HG03039 (cell line): ENCODE measurements at regions not wholly inside any gene's neighbourhood (a gene's known extent, or its start where the extent isn't known, plus 50 kb on each side); places are given as distances from the start of the nearest gene placed in this dataset.
"Not testable (repeated sequence)": the region's sequence is repeated elsewhere in the genome, so short reads cannot be mapped to it uniquely, and the experiment has no call there.

Source experiments
- ATAC-seq: cut with Tn5 transposase; IDR thresholded peaks from one replicate; pipeline ENCODE4 v1.9.1; 2021; ENCODE audit warnings: mild to moderate bottlenecking, moderate library complexity; ENCODE audit not compliant: unreplicated experiment

GRCh38 chr10:80938903-80939302 is 401.2 kb downstream of the SH2D4B start:
- no peak for ATAC-seq

- peak; percentile 85 for ATAC-seq
These were observed 407.7 kb downstream of the SH2D4B start for GRCh38 chr10:80945264-80945880.

GRCh38 chr10:80946073-80946472 is 408.4 kb downstream of the SH2D4B start:
- no peak for ATAC-seq

- ATAC-seq = no peak
These were observed 409.4 kb downstream of the SH2D4B start for GRCh38 chr10:80946957-80947726.

GRCh38 chr10:80949785-80950184 is 412.1 kb downstream of the SH2D4B start:
- no peak for ATAC-seq

GRCh38 chr10:80952436-80952835 is 414.7 kb downstream of the SH2D4B start:
- no peak for ATAC-seq

GRCh38 chr10:80957161-80957560 is 419.5 kb downstream of the SH2D4B start:
- no peak for ATAC-seq

- ATAC-seq = no peak
These were observed 426.5 kb downstream of the SH2D4B start for GRCh38 chr10:80964179-80964578.

GRCh38 chr10:80964955-80965614 is 427.4 kb downstream of the SH2D4B start:
- ATAC-seq = peak; percentile 68

GRCh38 chr10:80966326-80966986 is 428.8 kb downstream of the SH2D4B start:
- no peak for ATAC-seq

GRCh38 chr10:80967357-80967756 is 429.7 kb downstream of the SH2D4B start:
- not testable (repeated sequence) for ATAC-seq

GRCh38 chr10:80968903-80969302 is 431.2 kb downstream of the SH2D4B start:
- no peak for ATAC-seq

GRCh38 chr10:80971461-80971860 is 433.8 kb downstream of the SH2D4B start:
- no peak for ATAC-seq

- no peak for ATAC-seq
These were observed 439.0 kb downstream of the SH2D4B start for GRCh38 chr10:80976658-80977057.

GRCh38 chr10:80985102-80985501 is 447.4 kb downstream of the SH2D4B start:
- no peak for ATAC-seq

GRCh38 chr10:80986596-80986995 is 448.9 kb downstream of the SH2D4B start:
- ATAC-seq = no peak

GRCh38 chr10:80988755-80989154 is 451.1 kb downstream of the SH2D4B start:
- no peak for ATAC-seq

GRCh38 chr10:80996615-80997193 is 459.0 kb downstream of the SH2D4B start:
- ATAC-seq = no peak

GRCh38 chr10:81000781-81001180 is 463.1 kb downstream of the SH2D4B start:
- ATAC-seq = no peak

- ATAC-seq = no peak
These were observed 464.7 kb downstream of the SH2D4B start for GRCh38 chr10:81002382-81002781.

- no peak for ATAC-seq
These were observed 470.2 kb downstream of the SH2D4B start for GRCh38 chr10:81007872-81008271.
